ENCODE measurements at regions not wholly inside any gene's neighbourhood (a gene's known extent, or its start where the extent isn't known, plus 50 kb on each side); places are given as distances from the start of the nearest gene placed in this dataset.

- no peak for TF ChIP-seq CTCF (IDR thresholded peaks at IDR 0.05)
- TF ChIP-seq EZH2 (IDR thresholded peaks at IDR 0.05): no peak
These were observed 90.3 kb upstream of the IMPG1 start for GRCh38 chr6:76162811-76163210.
